GM18498 (cell line): ENCODE measurements at regions not wholly inside any gene's neighbourhood (a gene's known extent, or its start where the extent isn't known, plus 50 kb on each side); places are given as distances from the start of the nearest gene placed in this dataset.
"Not testable (repeated sequence)": the region's sequence is repeated elsewhere in the genome, so short reads cannot be mapped to it uniquely, and the experiment has no call there.

Experiments
- ATAC-seq: cut with Tn5 transposase; IDR thresholded peaks from one replicate; pipeline ENCODE4 v1.9.1; 2021; ENCODE audit warnings: mild to moderate bottlenecking, moderate library complexity; ENCODE audit not compliant: unreplicated experiment

- peak; percentile 48 for ATAC-seq
These were observed 359.1 kb downstream of the BARHL2 start for GRCh38 chr1:90357995-90358394.

GRCh38 chr1:90356991-90357390 is 360.1 kb downstream of the BARHL2 start:
- ATAC-seq: no peak

GRCh38 chr1:90356101-90356500 is 361.0 kb downstream of the BARHL2 start:
- ATAC-seq: no peak

- no peak for ATAC-seq
These were observed 359.8 kb downstream of the ZNF326 start for GRCh38 chr1:90354704-90355103.

GRCh38 chr1:90351019-90351418 is 356.1 kb downstream of the ZNF326 start:
- no peak for ATAC-seq

GRCh38 chr1:90349510-90349909 is 354.6 kb downstream of the ZNF326 start:
- no peak for ATAC-seq

- no peak for ATAC-seq
These were observed 354.0 kb downstream of the ZNF326 start for GRCh38 chr1:90348934-90349333.

- not testable (repeated sequence) for ATAC-seq
These were observed 353.5 kb downstream of the ZNF326 start for GRCh38 chr1:90348459-90348858.

GRCh38 chr1:90347366-90347765 is 352.5 kb downstream of the ZNF326 start:
- no peak for ATAC-seq

- no peak for ATAC-seq
These were observed 351.8 kb downstream of the ZNF326 start for GRCh38 chr1:90346757-90347156.

GRCh38 chr1:90346349-90346748 is 351.4 kb downstream of the ZNF326 start:
- no peak for ATAC-seq

- ATAC-seq: no peak
These were observed 350.2 kb downstream of the ZNF326 start for GRCh38 chr1:90344963-90345730.

GRCh38 chr1:90341516-90341915 is 346.6 kb downstream of the ZNF326 start:
- ATAC-seq: no peak

GRCh38 chr1:90340606-90341005 is 345.7 kb downstream of the ZNF326 start:
- no peak for ATAC-seq

- no peak for ATAC-seq
These were observed 344.9 kb downstream of the ZNF326 start for GRCh38 chr1:90339811-90340210.

- no peak for ATAC-seq
These were observed 341.8 kb downstream of the ZNF326 start for GRCh38 chr1:90336552-90337324.

- no peak for ATAC-seq
These were observed 340.6 kb downstream of the ZNF326 start for GRCh38 chr1:90335558-90335957.

GRCh38 chr1:90334137-90334536 is 339.2 kb downstream of the ZNF326 start:
- no peak for ATAC-seq

- ATAC-seq: no peak
These were observed 330.3 kb downstream of the ZNF326 start for GRCh38 chr1:90325168-90325567.

- no peak for ATAC-seq
These were observed 327.3 kb downstream of the ZNF326 start for GRCh38 chr1:90322186-90322585.

GRCh38 chr1:90319918-90320317 is 325.0 kb downstream of the ZNF326 start:
- no peak for ATAC-seq

GRCh38 chr1:90318431-90318830 is 323.5 kb downstream of the ZNF326 start:
- no peak for ATAC-seq
